GM12875 (cell line): ENCODE measurements at regions not wholly inside any gene's neighbourhood (a gene's known extent, or its start where the extent isn't known, plus 50 kb on each side); places are given as distances from the start of the nearest gene placed in this dataset.

ENCODE experiments used
- H3K4me3 ChIP-seq: one replicate; pipeline ENCODE4 v1.5.1; 2011; ENCODE audit warnings: low read depth, low read length, control low read depth
- TF ChIP-seq, protein P1 (sequence below): IDR thresholded peaks from 2 replicates; pipeline ENCODE4 v1.5.1; 2011; ENCODE audit warnings: low read depth, mild to moderate bottlenecking, control low read depth, inconsistent platforms, low read length, moderate library complexity, borderline replicate concordance; ENCODE audit not compliant: insufficient read depth

DNA sequence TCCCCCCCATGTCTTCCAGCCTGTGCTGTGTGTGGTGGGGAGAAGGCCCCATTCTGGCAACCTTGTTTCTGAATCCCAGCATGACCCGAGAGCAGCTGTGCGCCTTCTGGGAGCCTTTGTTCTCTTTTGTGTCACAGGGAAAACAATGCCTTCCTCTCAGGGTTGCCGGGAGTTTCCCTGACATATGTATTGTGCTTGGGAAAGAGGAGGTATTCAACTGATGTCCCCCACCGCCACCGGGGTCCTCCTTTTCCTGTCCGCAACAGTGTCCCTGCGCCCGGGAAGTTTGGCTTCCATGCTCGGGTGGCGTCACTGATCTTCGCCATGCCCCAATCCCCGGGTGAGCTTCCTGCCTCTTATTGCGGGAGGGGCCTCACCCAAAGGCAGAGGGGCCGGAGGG, 77.5 kb upstream of the ASB18 start:
- TF ChIP-seq, protein P1, sequence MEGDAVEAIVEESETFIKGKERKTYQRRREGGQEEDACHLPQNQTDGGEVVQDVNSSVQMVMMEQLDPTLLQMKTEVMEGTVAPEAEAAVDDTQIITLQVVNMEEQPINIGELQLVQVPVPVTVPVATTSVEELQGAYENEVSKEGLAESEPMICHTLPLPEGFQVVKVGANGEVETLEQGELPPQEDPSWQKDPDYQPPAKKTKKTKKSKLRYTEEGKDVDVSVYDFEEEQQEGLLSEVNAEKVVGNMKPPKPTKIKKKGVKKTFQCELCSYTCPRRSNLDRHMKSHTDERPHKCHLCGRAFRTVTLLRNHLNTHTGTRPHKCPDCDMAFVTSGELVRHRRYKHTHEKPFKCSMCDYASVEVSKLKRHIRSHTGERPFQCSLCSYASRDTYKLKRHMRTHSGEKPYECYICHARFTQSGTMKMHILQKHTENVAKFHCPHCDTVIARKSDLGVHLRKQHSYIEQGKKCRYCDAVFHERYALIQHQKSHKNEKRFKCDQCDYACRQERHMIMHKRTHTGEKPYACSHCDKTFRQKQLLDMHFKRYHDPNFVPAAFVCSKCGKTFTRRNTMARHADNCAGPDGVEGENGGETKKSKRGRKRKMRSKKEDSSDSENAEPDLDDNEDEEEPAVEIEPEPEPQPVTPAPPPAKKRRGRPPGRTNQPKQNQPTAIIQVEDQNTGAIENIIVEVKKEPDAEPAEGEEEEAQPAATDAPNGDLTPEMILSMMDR: no peak
- H3K4me3 ChIP-seq: no peak overlapping the region

DNA sequence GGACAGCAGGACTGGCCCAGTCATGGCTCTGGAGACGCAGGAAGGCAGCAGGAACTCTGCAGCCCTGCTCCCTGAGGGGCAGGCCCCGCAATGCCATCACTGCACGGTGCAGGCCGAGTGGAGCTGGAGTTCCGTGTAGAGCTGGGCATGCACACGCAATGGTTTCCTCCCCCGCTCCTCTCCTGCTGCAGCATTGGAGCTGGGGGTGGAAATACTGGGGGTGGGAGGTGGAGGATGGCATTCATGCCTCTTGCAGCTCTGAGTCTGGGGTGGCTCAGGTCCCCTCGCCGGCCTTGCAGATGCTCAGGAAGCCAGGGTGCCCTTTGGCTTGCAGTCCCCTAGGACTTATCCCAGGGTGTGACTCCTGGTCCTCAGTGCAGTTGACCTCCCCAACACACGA, 78.3 kb upstream of the ASB18 start:
- no peak overlapping the region for H3K4me3 ChIP-seq
- TF ChIP-seq, protein P1: no peak

DNA sequence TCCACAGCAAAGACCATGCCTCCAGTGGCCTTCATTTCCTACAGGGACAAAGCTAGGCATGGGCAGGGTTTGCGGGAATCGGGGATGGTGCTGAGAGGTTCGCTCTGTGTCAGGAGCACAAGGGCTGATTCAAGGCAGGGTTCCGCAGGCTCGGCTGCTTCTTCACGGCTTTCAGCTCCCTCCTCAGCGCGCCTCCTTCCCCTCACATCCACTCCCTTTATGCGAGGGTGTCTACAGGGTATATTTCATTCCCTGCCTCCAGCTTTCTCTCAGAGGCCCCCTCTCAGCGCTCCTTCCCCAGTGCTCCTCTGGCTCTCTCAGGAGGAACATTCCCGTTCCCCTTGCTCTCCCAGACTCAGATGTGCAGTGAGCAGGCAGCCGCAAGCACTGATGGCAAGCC, 78.7 kb upstream of the ASB18 start:
- no peak overlapping the region for H3K4me3 ChIP-seq
- TF ChIP-seq, protein P1: no peak

DNA sequence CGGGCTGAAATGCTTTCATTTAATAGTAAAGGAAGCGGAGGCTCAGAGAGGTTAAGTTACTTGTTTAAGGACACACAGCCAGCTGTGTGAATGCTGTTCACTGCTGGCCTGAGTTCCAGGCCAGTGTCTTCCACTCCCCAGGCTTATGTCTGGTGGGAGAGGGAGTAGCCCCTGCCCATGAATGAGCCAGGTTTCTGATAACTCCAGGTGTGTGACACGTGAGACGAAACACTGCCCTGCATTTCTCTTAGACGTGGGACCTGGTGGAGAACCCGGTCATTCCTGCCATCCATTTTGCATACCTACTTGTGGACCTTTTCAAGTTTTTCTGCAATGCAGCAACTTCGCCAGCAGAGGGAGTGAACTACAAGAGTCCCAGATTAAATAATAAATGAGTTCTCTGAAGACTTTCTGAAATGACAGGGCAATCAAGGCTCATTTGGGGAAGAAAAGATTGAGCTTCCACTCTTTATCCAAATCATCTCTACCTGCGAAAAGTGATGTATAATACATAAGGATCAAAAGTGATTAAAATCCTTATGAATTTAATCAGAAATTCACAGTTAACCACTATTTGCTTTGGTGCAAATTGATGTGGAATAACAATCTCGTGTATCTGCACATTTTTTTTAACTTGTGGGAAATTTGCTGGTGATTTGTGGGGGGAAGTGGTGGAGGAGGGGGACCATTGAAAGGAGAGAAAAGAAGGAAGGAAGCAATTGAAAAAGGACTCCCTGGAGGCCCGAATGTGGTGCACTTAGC, 79.4 kb upstream of the ASB18 start:
- TF ChIP-seq, protein P1: peak; percentile 77
- no peak overlapping the region for H3K4me3 ChIP-seq

DNA sequence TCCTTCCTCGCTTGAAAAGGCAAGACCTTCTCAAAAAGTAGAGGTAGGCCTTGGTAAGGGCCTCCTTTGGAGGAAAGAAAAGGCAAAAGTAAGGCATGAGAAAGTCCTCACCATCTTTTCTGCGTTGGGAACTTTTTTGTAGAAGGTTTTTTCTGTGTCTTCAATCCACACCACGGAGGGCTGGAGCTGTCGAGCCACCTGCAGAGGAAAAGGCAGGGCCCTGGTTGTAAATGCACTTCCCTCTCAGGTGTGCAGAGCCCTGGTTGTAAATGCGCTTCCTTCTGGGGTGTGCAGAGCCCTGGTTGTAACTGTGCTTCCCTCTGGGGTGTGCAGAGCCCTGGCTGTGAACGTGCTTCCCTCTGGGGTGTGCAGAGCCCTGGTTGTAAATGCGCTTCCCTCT, 80.2 kb upstream of the ASB18 start:
- TF ChIP-seq, protein P1: no peak
- no peak overlapping the region for H3K4me3 ChIP-seq

DNA sequence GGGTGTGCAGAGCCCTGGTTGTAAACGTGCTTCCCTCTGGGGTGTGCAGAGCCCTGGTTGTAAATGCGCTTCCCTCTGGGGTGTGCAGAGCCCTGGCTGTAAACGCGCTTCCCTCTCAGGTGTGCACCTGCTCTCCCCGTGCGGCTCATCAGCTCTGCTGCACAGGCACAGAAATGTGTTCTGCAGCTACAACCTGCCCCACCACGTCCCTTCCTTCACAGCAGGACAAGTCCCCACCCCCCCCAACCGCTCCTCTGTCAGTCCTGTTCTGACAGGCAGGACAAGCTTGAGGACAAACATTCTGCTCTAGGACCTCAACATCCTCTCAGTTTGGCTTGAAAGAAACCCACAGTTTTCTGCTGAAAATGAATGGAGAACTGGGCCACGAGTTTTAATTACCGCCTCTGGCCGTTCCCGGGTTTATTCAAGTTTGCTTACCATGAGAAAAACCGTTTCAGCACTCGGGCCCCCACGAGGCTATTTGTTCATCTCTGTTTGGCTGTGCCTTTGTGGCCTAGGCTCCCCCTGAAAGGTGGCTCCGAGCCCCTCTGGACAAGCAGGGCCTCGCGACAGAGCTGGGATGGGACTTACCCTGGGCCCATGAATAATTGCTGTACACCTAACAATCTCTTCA, 81.0 kb upstream of the ASB18 start:
- TF ChIP-seq, protein P1: no peak
- no peak overlapping the region for H3K4me3 ChIP-seq

DNA sequence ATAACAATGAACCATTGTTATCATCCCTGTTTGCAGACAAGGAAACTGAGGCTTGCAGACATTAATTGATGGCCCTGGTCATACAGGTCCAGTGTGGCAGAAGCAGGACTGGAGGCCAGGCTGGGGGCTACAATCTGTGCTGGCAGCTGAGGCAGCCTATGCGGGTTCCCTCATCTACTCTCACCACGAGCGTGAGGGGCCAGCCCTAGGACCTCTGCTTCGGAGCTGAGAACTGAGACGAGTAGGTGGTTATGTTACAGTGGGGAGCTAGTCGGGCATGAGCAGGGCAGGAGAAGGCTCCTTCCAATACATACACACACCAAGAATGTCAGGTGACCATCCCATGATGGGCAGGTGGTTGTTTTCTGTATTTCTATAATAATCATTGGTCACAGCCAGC, 82.2 kb upstream of the ASB18 start:
- TF ChIP-seq, protein P1: no peak
- H3K4me3 ChIP-seq: no peak overlapping the region
